Keratinocyte (primary cell): ENCODE measurements at regions not wholly inside any gene's neighbourhood (a gene's known extent, or its start where the extent isn't known, plus 50 kb on each side); places are given as distances from the start of the nearest gene placed in this dataset.

Source experiments
- DNase-seq: peaks from one replicate; pipeline ENCODE4 v3.0.0-alpha.2; 2011; ENCODE audit warnings: low read depth, missing footprints, low spot score
- FAIRE-seq: peaks from 2 replicates; lab custom pipeline; 2011; peaks lifted over from hg19 to GRCh38; lab: Jason Lieb, UNC
- H2AFZ ChIP-seq: 2 replicates; pipeline ENCODE4 v1.6.0; 2012; ENCODE audit warnings: low read length, control low read depth, inconsistent platforms; ENCODE audit not compliant: control insufficient read depth
- H3K27ac ChIP-seq: 2 replicates; pipeline ENCODE4 v1.5.1; 2011; ENCODE audit warnings: low read length; ENCODE audit not compliant: control insufficient read depth, insufficient read depth
- H3K27me3 ChIP-seq: 3 replicates; pipeline ENCODE4 v1.6.0; 2011; ENCODE audit warnings: low read length; ENCODE audit not compliant: control insufficient read depth, insufficient read depth; ENCODE audit errors: extremely low read depth
- H3K36me3 ChIP-seq, 2 experiments: 2 replicates in 1 of 2; 3 replicates in 1 of 2; pipeline ENCODE4 v1.5.1; 2011; ENCODE audit warnings: low read length in 2 of 2, mild to moderate bottlenecking in 1 of 2; ENCODE audit not compliant: control insufficient read depth in 2 of 2, insufficient read depth in 2 of 2; ENCODE audit errors: extremely low read depth in 1 of 2
- H3K4me1 ChIP-seq: 3 replicates; pipeline ENCODE4 v1.5.1; 2011; ENCODE audit warnings: low read length; ENCODE audit not compliant: control insufficient read depth, insufficient read depth; ENCODE audit errors: extremely low read depth
- H3K4me2 ChIP-seq: 3 replicates; pipeline ENCODE4 v1.6.0; 2011; ENCODE audit warnings: low read depth, low read length; ENCODE audit not compliant: control insufficient read depth, insufficient read depth; ENCODE audit errors: extremely low read depth
- H3K4me3 ChIP-seq, 3 experiments: fragments of 200-600 bp in 1 of 3; sonication (generic) in 1 of 3; 2 replicates in 2 of 3; 3 replicates in 1 of 3; pipeline ENCODE4 v1.5.1; 2011 to 2016; ENCODE audit warnings: low read length in 3 of 3, mild to moderate bottlenecking in 3 of 3, control low read depth in 2 of 3, inconsistent platforms in 1 of 3, low read depth in 1 of 3, mixed read lengths in 1 of 3, mixed run types in 1 of 3, moderate library complexity in 1 of 3; ENCODE audit not compliant: control insufficient read depth in 2 of 3, insufficient read depth in 2 of 3; ENCODE audit errors: extremely low read depth in 1 of 3
- H3K79me2 ChIP-seq: 2 replicates; pipeline ENCODE4 v1.6.0; 2012; ENCODE audit warnings: low read length; ENCODE audit not compliant: control insufficient read depth, insufficient read depth
- H3K9ac ChIP-seq: 3 replicates; pipeline ENCODE4 v1.6.0; 2011; ENCODE audit warnings: low read length; ENCODE audit not compliant: control insufficient read depth, insufficient read depth; ENCODE audit errors: extremely low read depth
- H3K9me1 ChIP-seq: 3 replicates; pipeline ENCODE4 v1.6.0; 2011; ENCODE audit warnings: low read length; ENCODE audit not compliant: control insufficient read depth, insufficient read depth; ENCODE audit errors: extremely low read depth
- H3K9me3 ChIP-seq: 2 replicates; pipeline ENCODE4 v1.5.1; 2012; ENCODE audit warnings: low read depth, low read length; ENCODE audit not compliant: control insufficient read depth
- H4K20me1 ChIP-seq: 3 replicates; pipeline ENCODE4 v1.6.0; 2011; ENCODE audit warnings: low read length; ENCODE audit not compliant: control insufficient read depth, insufficient read depth; ENCODE audit errors: extremely low read depth
- CTCF ChIP-seq, 3 experiments: IDR thresholded peaks in 1 of 3; conservative IDR thresholded peaks in 1 of 3; optimal IDR thresholded peaks in 1 of 3; 2 replicates in 2 of 3; 3 replicates in 1 of 3; pipeline versions ENCODE3 to v1.5.1; 2011; ENCODE audit warnings: low read length in 3 of 3, mild to moderate bottlenecking in 3 of 3, moderate library complexity in 2 of 3, control low read depth in 1 of 3, inconsistent platforms in 1 of 3; ENCODE audit not compliant: insufficient read depth in 2 of 3; ENCODE audit errors: extremely low read depth in 1 of 3
- EZH2 ChIP-seq: IDR thresholded peaks from one replicate; pipeline ENCODE4 v1.6.1; 2012; ENCODE audit warnings: inconsistent platforms, mild to moderate bottlenecking, low read length, moderate library complexity
- dilution Hi-C: fragments of 300-500 bp; cut with MboI; formaldehyde crosslinking; loops from one replicate; pipeline ENCODE4 v1.7.0; 2020; ENCODE audit warnings: low sequenced_read_pairs; ENCODE audit not compliant: extremely low pct_ligation_motif_present

- no peaks in the 10 kb centered on the region for H3K27me3 ChIP-seq
- dilution Hi-C loops: no loop called here
- H4K20me1 ChIP-seq: no peaks in the 10 kb centered on the region
- TF ChIP-seq EZH2 (no peak), CTCF (optimal IDR thresholded peaks at IDR 0.05 in 1 of 3, IDR thresholded peaks at IDR 0.05 in 1 of 3, conservative IDR thresholded peaks at IDR 0.05 in 1 of 3; ENCODE audit: extremely low read depth in 1 of 3, insufficient read depth in 2 of 3, low read length in 3 of 3) (no peak)
- no peak for FAIRE-seq
- H3K9ac ChIP-seq: no peak overlapping the region
- no peak overlapping the region for H3K27ac ChIP-seq
- H3K4me3 ChIP-seq: no peak overlapping the region
- H3K4me1 ChIP-seq: no peaks in the 10 kb centered on the region
- no peak overlapping the region for H3K4me2 ChIP-seq
- no peaks in the 10 kb centered on the region for H3K9me3 ChIP-seq
- H3K9me1 ChIP-seq: no peaks in the 10 kb centered on the region
- H2AFZ ChIP-seq: no peak overlapping the region
- H3K79me2 ChIP-seq: no peaks in the 10 kb centered on the region
- no peaks in the 10 kb centered on the region for H3K36me3 ChIP-seq
- no peak for DNase-seq
Observed at GRCh38 chr2:22697054-22697788, 687.8 kb upstream of the KLHL29 start.

GRCh38 chr2:22701561-22702160 lies 683.3 kb upstream of the KLHL29 start:
- H3K4me3 ChIP-seq: no peak overlapping the region
- no peaks in the 10 kb centered on the region for H3K79me2 ChIP-seq
- no peaks in the 10 kb centered on the region for H3K27me3 ChIP-seq
- H3K27ac ChIP-seq: no peak overlapping the region
- dilution Hi-C loops: no loop called here
- FAIRE-seq (no peak), DNase-seq (no peak)
- no peak overlapping the region for H2AFZ ChIP-seq
- no peaks in the 10 kb centered on the region for H3K9me1 ChIP-seq
- H3K4me1 ChIP-seq: no peaks in the 10 kb centered on the region
- H3K9me3 ChIP-seq: no peaks in the 10 kb centered on the region
- no peaks in the 10 kb centered on the region for H4K20me1 ChIP-seq
- no peaks in the 10 kb centered on the region for H3K36me3 ChIP-seq
- H3K9ac ChIP-seq: no peak overlapping the region
- no peak overlapping the region for H3K4me2 ChIP-seq
- TF ChIP-seq EZH2 (no peak), CTCF (optimal IDR thresholded peaks at IDR 0.05 in 1 of 3, IDR thresholded peaks at IDR 0.05 in 1 of 3, conservative IDR thresholded peaks at IDR 0.05 in 1 of 3; ENCODE audit: extremely low read depth in 1 of 3, insufficient read depth in 2 of 3, low read length in 3 of 3) (no peak)
